ENCODE measurements at regions not wholly inside any gene's neighbourhood (a gene's known extent, or its start where the extent isn't known, plus 50 kb on each side); places are given as distances from the start of the nearest gene placed in this dataset.
"Not testable (repeated sequence)": the region's sequence is repeated elsewhere in the genome, so short reads cannot be mapped to it uniquely, and the experiment has no call there.

- no peak for DNase-seq
Observed at GRCh38 chr16:64718486-64718885, 403.4 kb downstream of the CDH11 start.

DNA sequence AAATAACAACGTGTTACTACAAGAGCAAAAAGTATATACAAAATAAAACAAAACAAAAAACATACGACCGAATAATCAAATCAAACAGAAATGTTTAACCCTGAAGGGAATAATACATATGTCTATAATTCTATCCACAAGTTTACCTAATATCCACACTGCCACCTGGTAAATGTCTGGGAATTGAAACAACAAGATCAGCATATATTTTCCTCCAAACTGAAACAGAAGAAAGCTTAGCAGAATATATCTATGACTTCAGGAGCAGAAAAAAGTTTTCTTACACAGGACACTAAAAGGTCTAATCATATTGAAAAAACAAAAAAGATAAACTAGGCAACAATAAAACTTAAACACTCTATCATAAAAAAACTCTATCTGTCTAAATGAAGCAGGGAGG, 404.0 kb downstream of the CDH11 start:
- no peak for DNase-seq

- DNase-seq: no peak
Observed at GRCh38 chr16:64715624-64716023, 406.2 kb downstream of the CDH11 start.

DNA sequence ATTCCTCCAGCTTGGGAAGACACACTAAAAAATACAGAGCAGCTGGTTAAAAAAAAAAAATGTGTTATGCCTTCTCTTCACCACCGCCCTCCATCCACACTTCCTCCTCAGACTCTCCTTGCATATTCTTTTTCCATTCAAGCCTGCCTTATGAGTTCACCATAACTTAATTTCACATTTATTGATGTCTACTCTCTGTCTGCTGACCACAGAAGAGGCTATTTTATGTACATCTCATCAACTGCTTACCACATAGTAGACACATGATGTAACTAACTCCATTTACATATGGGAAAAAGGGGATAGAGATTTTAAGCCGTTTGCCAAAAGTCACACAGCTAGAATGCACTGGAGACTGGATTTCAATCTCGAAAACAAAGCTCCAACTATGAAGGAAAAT, 409.8 kb downstream of the CDH11 start:
- no peak for DNase-seq

DNA sequence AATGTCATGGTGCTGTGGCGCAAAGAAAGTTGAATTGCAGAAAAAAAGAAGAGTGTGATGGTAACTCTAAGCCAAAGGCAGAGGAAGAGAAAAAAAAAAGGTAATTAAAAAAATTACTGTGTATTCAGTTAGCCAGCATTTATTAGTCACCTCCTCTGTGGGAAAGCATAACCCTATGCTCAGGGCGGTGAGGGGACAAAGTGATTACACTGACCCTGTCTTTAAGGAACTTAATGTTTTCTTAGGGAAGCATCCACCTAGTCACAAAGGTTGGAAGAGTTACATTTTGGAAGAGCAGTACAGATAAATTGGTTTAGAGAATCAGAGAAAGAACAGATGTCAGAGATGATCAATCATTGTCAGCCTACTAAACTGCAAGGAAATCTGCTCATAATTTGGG, 410.3 kb downstream of the CDH11 start:
- DNase-seq: no peak

GRCh38 chr16:64711026-64711425, 410.8 kb downstream of the CDH11 start:
- DNase-seq: no peak

GRCh38 chr16:64705443-64705842, 416.4 kb downstream of the CDH11 start:
- no peak for DNase-seq

- DNase-seq: no peak
Observed at GRCh38 chr16:64704386-64704785, 417.5 kb downstream of the CDH11 start.

DNA sequence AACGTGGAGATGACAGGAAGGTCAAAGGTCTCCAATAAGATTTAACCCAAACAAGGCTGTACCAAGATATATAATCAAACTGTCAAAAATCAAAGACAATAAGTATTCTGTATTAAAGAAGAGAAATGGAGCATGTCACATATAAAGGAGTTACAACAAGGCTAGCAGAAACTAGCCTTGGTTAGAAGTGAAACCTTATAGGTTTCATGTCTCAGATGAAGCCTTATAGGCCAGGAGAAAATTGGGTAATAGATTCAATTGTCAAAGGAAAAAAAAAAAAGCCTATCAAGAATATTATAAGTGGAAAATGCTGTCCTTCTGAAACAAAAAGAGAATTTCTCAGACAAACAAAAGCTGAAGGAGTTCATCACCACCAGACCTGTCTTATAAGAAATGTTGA, 419.4 kb downstream of the CDH11 start:
- no peak for DNase-seq

- DNase-seq: no peak
Observed at GRCh38 chr16:64700628-64701027, 421.2 kb downstream of the CDH11 start.

- no peak for DNase-seq
Observed at GRCh38 chr16:64696866-64697265, 425.0 kb downstream of the CDH11 start.

GRCh38 chr16:64695684-64696083, 426.2 kb downstream of the CDH11 start:
- DNase-seq: no peak

GRCh38 chr16:64693946-64694345, 427.9 kb downstream of the CDH11 start:
- no peak for DNase-seq

DNA sequence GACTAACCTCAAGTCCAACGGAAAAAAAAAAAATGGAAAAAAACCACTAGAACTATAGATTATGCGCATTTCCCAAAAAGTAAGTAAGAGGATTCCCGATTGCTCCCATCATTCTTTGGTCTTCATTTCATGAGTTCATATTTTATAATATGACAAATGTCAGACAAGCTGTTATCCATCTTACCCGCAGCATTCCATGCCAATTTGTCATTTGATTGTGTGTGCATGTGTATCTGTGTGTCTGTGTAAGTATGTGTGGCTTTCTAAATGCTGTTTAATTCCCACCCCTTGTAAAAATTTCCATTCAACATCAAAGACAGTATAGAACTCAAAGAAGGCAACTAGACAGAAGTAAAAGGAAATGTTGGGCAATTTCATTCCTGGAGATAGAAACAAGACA, 434.1 kb downstream of the CDH11 start:
- no peak for DNase-seq

DNA sequence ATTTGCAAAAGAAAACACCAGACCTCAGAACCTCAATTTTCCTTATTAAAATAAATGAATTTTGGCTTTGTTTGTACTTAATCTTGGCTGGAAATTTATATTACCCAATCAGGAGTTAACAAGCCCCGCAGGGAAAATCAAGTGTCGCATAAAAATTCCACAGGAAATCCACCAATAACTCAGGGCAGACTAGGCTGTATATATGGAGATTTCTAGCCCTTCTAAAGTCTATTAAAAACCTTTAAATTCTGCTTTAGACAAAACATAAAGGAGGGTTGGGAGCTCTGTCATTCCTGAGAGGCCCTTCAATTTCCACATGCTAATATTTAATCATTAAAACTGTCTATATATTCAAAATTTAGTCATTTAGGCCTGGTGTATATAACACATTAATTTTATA, 434.7 kb downstream of the CDH11 start:
- DNase-seq: no peak

DNA sequence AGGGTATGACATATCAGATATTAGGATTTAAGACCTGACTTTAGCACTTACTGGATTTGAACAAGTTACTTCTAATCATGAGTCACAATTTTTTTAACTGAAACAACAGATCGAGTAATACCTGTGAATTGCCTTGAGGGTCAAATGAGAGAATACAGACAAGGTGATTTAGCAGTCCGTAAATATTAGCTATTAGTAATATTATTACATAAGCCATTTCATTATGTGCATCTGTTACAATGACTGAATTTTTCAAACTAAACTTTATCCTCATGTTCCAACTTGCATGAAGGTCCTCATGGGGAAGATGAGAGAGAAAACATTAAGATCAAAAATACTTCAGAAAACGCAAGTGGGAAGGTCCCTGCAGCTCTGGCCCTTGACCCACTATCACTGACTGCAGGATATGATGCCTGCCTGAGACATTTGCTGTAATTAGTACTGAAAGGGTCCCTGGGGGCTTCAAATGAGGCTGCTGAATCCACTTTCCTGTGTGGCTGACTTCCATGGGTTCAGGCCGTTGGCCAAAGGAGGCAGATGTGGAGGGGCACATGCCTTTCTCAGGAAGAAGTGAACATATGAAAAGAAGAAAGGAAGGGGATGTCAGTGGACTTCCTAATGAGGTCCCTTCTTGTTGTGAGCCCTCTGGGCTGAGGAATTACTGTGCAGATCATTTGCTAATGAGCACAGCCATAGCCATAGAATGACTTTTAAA, 441.7 kb downstream of the CDH11 start:
- DNase-seq: no peak

DNA sequence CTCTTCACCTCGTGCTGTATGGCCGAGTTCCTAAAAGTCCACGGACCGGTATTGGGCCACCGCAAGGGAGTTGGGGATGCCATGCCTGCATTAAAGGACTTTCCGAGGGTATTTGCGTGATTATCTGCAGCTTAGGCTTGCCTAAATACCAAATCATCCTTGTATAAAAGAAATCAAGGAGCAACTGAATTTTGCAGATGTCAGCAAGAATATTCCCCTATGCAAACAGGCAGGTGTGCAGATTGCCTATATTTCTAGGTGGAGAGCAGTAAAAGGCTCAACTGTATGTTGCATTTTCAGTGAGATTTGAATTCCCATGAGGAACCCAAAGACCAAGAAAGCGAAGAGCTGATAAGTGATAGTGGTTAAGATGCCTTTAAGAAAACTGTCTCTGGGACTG, 452.3 kb downstream of the CDH11 start:
- DNase-seq: no peak

GRCh38 chr16:64667334-64667877, 454.5 kb downstream of the CDH11 start:
- DNase-seq: no peak

DNA sequence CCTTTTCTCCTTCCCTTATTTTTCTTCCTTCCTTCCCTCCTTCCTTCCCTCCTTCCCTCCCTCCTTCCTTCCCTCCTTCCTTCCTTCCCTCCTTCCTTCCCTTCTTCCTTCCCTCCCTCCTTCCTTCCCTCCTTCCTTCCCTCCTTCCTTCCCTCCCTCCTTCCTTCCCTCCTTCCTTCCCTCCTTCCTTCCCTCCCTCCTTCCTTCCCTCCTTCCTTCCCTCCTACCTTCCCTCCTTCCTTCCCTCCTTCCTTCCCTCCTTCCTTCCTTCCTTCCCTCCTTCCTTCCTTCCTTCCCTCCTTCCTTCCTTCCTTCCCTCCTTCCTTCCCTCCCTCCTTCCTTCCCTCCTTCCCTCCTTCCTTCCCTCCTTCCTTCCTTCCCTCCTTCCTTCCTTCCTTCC, 459.6 kb downstream of the CDH11 start:
- DNase-seq: not testable (repeated sequence)

DNA sequence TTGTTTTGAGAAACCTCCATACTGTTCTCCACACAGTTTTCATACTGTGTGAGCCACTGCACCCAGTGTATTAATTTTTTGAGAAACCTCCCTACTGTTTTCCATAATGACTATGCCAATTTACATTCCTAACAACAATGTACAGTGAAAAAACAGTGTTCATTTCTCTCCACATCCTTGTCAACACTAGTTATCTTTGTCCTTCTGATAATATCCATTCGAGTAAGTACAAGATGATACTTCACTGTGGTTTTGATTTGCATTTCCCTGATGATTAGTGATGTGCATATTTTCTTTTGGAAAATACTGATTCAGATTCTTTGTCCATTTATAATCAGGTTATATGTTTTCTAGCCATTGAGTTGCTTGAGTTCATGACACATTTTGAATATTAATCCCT, 462.0 kb downstream of the CDH11 start:
- DNase-seq: no peak

GRCh38 chr16:64657316-64658011, 464.4 kb downstream of the CDH11 start:
- no peak for DNase-seq

DNA sequence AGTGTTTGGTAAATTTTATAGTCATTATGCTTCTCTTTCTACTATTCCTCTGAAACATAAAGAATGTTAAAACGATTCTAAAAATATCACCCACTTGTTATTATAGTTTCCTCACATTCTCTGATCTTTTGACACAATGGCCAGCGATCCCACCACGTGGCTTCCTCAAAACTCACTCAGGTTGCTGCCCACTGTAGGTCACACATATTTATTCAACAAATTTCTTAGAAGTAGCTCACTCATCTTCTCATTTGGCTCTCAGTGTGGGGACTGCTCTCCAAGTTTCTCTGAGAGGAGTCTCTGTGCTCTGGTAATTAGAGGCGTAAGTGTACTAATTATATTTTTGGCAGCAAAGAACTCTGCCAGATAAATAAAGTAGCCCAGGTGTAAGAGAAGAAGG, 465.4 kb downstream of the CDH11 start:
- no peak for DNase-seq

DNA sequence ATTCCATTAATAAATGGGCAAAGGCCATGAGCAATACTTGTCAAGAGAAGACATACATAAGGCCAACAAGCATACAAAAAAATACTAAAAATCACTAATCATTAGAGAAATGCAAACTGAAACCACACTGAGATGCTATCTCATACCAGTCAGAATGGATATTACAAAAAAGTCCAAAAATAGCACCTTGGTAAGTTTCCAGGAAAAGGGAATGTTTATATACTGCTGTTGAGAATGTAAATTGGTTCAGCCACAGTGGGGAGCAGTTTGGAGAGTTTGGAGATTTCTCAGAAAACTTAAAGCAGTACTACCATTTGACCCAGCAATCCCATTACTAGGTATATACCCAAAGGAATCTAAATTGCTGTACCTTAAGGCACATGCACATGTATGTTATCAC, 467.7 kb downstream of the CDH11 start:
- DNase-seq: no peak

DNA sequence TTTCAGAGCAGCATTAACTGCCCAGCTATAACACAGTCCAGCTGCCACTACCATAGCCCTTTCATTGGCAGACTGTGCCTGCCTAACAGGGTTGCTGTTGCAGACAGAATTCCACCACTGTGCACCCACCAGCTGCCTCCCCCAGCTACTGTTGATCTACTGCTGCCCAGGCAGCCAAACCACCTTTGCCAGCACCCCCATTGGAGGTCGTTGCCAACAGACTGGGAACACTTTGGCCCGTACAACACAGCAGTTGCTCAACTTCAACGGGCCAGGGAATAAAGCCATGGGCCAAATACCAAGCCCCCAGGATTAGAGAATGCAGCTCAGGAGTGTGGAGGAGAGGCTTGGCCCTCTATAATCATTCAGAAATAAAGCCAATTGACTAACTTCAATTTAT, 473.6 kb downstream of the CDH11 start:
- no peak for DNase-seq

GRCh38 chr16:64641343-64641742, 480.5 kb downstream of the CDH11 start:
- no peak for DNase-seq

Measured in 8988T (cell line).